SW 1271 (cell line): ENCODE measurements at regions not wholly inside any gene's neighbourhood (a gene's known extent, or its start where the extent isn't known, plus 50 kb on each side); places are given as distances from the start of the nearest gene placed in this dataset.

ENCODE experiments used
- DNase-seq, 2 experiments: peaks; one replicate each; lab custom pipeline; 2025; lab: John Stamatoyannopoulos, UW

DNA sequence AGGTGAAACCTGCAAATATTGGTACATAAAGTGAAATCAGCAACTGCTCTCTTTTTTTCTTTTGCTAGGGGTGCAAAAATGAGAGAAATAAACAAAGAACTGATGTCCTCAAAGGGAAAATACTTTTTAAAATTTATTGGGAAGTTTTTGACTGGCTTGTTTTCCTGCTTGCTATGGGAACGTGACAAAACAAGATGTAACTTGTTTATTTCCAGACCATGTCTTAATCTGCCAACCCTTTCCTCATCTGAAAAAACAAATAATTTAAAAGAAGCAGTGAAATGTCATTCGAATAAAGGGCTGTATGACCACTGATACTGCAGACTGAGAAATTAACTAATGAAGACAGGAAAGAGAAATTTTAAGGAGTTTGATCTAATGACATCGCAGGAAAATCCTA, 221.9 kb downstream of the CBLN4 start:
- DNase-seq: no peak

DNA sequence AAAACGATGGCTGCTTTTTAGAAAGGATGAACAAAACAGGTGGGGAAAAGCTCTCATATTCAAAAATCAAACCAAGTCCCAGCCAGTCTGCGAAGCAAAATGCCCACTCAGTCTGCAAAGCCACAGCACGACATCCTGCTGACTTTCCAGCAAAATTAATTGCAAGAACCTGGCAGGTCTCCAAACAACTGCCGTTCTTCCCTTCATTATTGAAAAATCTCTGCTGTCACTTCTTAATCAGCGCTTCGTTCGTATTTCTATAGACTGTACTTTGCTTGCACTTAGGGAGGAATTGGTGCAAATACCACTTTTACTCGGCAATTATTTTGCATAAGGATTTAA, 222.4 kb downstream of the CBLN4 start:
- no peak for DNase-seq

DNA sequence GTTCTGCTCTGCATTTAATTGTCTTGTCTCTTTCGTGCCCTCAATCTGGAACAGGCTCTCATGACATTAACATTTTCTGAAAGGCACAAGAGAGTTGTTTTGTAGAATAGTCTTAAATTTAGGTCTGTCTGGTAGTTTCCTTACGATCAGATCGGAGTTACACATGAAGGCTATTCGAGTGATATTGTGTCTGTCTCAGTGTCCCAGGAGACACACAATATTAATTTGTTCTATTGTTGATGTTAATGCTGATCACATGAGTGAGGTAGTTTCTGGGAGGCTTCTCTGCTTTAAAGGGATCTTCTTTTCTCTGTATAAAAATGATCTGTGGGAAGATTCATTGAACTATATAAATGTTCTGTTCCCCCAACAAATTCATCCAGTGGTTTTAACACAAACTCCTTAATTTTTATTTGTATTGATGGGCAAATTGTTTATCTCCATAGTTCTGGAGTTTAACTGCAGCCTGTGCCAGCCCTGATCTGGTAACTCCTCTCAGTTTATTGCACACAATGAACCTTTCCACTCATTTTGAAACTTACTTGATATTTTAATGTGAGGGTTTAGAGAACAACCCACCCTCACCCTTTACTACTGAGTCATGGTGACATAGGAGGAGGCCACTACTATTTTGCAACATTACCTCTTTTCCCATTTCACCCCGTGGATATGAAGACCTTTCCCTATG, 223.0 kb downstream of the CBLN4 start:
- no peak for DNase-seq

DNA sequence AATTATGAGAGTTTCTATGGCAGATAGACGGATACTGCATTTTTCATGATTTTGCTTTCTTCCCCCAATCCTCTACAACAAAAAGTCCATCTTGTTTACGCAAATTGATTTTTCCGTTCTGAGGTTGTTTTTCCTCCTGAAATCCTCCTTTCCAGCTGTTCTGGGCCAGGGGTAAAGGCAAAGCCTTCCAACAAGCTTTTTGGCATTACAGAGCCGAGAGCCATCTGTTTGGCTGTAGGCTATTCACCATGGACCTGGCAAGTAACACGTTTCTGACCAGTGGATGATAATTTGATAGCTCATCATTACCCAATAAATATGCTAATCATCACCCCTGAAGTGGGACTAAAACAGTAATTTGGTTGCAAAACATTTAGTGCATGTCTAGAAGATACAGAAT, 226.5 kb downstream of the CBLN4 start:
- DNase-seq: no peak

DNA sequence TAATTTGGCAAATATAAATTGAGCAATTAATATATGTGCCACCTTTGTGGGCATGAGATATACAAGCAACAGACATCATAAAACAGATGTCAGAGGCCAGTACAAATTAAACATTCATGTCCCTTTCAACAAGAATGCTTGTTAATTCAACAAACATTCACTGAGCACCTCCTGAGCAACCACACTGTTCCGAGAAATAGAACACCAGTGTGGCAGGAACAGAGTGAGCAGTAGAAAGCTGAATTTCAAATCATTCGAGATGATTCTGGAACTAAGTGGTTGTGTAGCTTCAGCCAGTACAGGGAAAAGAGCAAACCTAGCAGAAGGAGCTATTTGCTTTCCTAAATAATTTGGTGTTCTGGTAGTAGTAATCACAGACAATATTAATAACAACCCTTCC, 227.7 kb downstream of the CBLN4 start:
- no peak for DNase-seq

DNA sequence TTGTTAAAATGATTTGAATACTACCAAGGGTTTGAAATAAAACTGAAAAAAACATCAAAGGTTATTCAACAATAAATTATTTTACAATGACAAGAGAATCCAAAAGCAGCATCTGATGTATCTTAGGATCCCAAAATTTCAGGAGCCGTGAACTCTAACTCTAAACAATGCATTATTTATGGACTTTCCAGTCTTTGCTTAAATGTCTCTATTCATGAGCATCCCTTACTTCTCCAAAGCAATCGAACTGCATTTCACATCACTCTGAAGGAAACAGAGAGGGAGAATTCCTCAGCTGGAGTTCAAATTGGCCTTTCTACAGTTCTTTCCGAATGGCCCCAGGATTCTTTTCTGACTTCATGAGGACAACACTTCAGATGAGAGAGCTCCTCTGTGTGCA, 229.1 kb downstream of the CBLN4 start:
- no peak for DNase-seq

DNA sequence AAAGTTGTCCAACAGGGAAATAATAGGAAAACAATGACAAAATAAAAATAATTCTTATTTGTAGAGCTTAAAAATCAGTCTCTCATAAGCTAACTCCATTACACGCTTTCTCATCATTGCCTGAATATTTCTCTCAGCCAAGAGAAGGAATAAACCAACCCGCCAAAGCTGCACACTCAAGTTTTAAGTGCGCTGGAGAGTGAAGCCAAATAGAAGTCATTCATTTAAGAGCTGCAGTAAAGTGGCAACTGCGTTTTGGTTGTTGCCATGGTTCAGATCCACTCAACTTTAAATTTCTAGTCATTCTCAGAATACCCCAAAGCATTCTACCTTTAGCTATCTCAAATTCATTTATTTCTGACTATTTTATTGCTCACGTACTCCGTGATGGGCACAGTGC, 230.7 kb downstream of the CBLN4 start:
- DNase-seq: no peak

DNA sequence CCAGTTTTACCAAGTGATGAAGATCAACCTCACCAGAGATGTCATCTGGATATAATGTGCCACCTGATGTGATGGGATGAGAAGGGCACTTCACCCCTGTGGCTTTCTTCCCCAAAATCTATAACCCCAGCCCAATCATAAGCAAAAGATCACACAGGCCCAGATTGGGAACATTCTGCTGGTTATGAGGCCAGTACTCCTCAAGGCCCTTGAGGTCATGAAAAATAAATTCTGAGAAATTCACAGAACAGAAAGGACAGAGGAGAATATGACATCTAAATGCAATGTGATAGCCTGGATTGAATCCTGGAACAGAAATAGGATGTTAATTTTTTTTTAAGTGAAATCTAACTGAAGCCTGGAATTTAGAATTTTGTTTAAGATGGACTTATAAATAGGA, 243.5 kb downstream of the CBLN4 start:
- no peak for DNase-seq

DNA sequence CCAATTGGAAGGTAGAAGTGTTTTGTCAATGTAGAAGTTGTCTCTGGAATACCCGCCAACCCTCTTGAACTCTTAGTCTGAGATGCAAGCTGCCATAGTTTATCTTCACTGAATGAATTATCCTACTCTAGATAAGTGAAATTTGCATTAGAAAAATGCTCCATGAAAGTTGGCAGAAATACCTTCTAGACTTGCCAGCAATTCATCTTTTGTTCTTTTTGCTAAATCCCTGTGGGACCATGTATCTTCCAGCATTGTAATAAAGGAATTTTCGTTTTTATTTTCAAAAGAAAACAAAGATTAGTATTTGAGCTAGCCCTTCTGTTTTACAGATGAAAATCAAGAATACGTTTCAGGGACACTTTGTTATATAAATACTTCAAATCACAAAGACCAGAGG, 244.2 kb downstream of the CBLN4 start:
- no peak for DNase-seq

DNA sequence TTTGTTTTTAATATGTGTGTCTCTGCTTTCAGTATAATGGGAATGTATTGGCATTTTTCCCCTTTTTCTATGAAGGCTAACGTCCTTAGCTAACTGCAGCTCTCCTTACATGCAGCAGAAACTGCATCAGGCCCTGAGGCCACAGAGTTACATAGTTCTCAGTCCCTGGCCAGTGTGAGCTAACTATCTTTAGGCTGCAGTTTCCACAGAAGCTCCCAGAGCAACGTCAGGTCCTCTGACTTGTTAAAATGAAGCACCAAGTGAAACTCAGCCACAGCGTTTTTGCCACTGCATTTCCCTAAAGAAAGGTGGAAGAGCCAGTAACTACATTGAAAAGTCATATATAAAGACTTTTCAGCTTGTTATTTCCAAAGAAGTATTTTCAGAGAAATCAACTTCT, 244.7 kb downstream of the CBLN4 start:
- no peak for DNase-seq

DNA sequence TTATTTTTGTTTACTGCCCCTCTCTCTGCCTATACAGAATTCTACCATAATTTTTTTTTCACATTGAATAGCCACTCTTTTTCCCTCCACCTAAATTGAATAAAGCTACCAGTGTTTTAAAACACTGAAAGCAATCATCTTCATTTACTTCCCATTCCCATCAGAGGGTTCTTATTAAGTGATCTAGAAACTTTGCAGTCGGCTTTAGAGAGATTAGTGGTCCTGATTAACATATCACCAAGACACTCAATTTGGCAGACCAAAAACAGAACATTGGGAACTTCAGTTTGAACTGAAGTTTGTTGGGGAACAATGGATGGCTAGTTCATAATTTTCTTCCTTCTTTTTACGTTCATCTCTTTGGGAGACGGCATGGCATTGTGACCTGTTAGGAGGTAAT, 249.5 kb downstream of the CBLN4 start:
- no peak for DNase-seq

DNA sequence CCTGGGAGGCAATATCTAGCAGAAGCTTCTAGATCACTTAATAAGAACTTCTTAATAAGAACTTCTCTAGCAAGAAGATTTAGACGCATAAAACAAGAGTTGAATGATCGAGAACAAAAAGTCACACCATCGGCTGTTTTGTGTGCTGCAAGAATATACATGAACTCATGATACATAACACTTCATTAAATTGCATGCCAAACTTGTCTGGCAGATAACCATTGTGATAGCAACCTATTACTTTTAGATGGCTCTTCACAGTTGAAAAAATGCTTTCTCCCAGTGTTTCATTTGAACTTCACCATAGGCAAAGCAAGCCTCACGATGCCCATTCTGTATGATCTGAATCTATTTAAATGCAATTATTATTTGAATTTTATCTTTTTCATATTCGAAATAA, 249.9 kb downstream of the CBLN4 start:
- no peak for DNase-seq

DNA sequence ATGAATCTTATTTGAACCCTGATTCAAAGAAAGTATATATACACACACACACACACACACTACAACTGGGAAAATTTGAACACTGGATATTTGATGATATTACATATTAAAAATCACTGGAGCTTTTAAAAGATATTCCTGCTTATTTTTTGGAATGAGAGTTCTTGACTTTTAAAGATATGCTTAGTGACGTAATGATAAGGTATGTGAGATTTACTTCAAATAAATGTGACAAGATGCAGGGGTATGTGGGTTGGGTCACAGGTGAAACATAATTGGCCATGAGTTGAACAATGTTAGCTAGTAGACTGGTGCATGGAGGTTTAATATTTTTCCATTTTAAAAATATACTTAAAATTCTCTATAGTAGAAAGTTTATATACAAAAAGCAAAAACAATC, 258.6 kb downstream of the CBLN4 start:
- DNase-seq: no peak

DNA sequence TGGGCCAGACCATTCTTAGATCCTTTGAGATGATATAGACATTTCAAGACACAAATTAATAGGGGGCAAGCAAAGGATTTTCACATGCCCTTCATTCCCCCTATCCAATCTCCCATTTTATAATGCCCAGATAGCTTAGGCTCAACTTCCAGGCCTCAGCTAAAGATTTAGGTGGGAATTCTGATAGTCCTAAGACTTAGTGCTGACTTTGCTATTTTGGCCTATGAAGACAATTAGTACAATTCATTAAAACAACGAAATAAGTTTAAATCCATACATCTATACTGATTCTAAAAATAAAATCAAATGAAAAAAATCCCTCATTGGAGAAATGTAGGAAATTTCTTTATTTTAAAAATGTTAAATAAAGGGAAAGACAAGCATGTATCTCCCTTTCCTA, 259.5 kb downstream of the CBLN4 start:
- DNase-seq: no peak

DNA sequence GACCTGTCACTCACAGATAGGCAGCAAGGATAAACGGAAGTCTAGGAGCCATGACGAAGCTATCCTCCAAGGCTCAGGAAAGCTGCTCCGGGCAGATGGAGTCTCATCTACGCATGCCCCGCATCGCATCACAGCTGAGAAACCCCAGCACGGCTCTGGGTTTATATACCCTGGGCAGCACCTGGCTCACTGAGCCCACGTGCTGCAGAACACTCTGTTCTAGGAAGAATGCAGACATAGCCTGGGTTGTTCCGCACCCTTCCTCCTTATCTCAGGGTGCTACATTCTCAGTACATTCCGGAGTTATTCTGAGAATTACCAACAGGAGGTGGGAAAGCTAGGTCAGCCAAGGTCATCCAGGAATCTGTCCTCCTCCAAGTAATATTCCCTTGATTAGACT, 260.4 kb downstream of the CBLN4 start:
- DNase-seq: no peak

DNA sequence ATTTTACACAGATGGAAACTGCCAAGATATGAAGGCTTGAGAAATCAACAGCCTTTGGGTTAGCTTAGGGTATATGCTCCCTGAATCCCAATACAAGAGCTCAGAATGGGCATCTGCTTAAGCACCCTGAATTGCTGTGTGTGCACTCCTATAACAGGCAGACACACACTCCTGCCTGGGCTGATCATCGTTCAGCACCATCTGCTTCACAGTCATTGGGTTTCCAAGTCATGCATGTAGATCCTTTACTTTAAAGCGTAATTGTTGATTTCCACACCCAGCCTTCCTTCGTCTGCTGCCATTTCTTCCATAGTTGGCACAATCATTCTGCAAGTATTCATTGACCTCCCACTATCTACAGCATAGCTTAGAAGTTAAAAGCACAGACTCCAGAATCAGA, 263.5 kb downstream of the CBLN4 start:
- DNase-seq: no peak

DNA sequence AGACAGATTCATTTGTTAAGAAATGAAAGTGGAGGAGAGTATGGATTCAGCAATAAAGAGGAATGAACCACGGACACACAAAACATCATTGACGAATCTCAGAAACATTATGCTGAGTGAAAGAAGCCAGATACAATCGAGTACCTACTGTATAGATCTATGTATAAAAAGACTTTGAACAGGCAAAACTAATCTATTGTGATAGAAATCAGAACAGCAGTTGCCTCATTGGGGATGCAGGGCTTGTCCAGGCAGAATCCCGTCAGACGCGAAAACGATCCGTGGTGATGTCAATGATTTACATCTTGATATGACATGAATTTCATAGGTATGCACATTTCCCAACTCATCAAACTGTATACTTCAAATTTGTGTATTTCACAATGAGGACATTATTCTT, 265.2 kb downstream of the CBLN4 start:
- no peak for DNase-seq

DNA sequence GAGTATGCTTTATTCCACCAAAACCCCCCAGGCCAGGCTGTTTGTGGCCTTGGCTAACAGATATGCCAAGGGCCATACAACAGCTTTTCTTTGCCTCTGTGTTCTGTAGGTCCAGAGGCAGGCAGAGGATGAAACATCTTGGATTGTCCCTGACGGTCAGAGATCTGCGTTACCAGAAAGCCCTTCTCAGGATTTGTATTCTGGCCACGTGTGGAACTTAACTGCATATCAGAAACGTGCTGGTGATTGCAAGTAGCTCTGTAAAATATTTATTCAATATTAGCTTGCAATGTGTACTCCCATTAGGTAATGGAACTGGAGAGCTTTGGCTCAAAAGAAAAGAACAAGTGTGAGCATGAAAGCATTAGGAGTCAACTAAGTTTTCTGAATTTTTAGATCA, 275.0 kb downstream of the CBLN4 start:
- DNase-seq: no peak

DNA sequence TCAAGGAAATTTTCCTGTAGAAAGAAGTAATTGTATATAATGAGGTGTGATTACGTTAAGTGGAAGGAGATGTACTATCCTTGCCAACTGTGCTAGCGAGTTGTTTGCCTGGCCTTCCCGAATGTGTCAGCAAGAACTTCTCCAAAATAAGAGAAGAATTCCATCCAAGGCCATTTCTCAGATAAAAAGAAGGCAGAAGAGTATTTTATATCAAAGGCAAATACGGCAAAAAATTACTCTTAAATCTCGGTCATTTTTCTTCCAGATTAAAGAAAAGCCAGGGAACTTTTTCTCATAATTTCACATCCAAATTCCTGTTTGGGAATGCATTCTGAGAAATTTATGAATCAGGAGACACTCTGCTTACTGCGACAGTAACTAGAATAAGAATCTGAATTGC, 290.6 kb downstream of the CBLN4 start:
- DNase-seq: no peak

DNA sequence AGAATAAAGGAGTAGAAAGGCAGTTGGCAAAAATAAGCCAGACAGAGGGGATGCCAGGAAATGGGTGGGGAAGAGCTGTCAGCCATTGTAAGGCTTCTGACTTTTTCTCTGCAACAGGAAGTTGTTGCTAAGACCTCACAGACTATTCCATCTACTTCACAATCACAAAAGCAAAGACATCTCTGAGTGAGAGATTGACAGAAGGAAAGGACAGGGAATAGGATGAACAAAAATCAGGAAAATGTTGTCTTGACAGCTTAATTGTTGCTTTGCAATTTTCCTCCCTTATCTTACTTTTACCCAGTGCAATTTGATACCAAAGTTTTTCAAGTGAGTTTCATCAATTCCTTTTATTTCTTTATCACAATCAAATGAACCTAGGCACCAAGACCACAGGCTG, 291.2 kb downstream of the CBLN4 start:
- DNase-seq: no peak

DNA sequence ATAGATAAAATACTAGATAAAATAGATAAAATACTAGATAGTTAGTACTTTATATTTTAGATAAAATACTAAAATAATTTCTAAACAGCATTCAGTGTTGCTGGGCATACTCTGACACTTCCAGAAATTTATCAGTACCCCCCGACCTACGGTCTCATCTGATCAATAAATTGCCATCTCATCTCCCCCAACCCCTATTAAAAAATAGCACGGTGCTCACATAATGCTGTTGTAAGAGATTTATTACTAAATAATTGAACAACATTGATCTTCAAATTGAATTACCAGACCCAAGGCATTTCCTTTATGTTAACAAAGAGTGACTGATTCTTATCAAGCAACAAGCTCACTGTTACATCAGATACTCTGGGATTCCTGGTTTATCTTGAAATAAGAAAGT, 300.9 kb downstream of the CBLN4 start:
- no peak for DNase-seq

DNA sequence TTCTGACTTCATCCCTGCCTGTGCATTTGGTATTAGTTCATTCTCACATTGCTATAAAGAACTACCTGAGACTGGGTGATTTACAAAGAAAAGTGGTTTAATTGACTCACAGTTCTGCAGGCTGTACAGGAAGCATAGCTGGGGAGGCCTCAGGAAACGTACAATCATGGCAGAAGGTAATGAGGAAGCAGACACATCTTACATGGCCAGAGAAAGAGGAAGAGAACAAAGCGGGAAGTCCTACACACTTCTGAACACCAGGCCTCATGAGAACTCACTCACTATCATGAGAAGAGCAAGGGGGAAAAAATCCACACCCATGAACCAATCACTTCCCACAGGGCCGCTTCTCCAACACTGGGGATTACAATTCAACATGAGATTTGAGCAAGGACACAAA, 303.9 kb downstream of the CBLN4 start:
- no peak for DNase-seq

DNA sequence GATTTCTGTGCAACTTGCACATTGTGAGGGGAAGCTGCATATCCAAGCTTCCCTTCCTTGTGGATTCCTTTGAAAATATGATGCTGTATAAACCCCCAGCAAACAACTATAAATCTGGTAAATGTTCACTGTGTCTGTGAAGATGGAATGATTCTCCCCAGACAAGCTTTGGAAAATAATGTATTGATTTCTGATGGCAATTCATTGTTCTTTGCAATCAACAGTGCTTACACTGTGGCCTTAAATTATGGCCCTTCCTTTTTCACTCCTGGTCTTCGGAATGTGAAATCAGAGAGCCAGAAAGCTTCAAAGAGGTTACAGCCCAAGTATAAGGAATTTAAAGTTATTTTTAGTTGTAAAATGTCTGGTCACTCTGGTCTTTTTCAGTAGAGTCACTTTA, 308.8 kb downstream of the CBLN4 start:
- no peak for DNase-seq

DNA sequence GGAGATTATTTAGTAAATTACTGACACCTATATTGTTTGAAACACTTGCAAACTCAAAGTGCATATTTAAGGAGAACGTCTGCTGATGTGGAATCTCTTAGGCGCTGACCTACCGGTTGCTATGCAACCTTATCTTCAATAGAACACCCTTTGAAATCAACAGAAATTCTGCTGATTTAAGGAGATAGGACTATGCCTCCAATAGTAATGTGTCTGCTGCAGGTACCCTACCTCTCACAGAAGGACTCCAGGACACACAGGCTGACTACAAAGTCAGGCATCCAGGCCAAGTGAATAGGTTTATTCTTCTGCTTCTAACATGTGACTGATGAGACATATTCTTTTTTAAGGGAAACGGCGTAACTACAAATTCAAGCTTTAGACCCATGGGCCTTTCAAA, 311.7 kb downstream of the CBLN4 start:
- DNase-seq: no peak

DNA sequence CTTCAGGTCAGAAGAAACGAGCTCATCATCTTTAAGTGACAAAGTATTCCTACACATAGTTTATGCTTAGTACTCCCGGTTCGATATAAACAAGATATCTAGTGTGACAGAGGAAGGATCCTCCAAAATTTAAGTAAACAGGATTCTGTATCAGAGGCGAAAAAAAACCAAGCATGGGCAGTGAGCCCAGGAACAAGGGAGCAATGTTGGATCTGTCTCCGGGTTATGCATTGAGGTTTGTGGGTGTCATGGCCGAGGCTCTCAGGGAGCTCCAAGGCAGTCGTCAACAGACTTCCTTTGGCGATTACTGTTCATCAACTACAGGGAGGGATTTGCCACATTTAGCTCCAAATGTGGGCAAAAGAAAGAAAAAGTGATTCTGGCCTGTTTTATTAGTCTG, 319.5 kb downstream of the CBLN4 start:
- no peak for DNase-seq
